COLO668 (cell line): ENCODE measurements at regions not wholly inside any gene's neighbourhood (a gene's known extent, or its start where the extent isn't known, plus 50 kb on each side); places are given as distances from the start of the nearest gene placed in this dataset.
"Not testable (repeated sequence)": the region's sequence is repeated elsewhere in the genome, so short reads cannot be mapped to it uniquely, and the experiment has no call there.

Experiments used
- DNase-seq: peaks from one replicate; lab custom pipeline; 2025; ENCODE audit not compliant: unreplicated experiment; lab: John Stamatoyannopoulos, UW

DNA sequence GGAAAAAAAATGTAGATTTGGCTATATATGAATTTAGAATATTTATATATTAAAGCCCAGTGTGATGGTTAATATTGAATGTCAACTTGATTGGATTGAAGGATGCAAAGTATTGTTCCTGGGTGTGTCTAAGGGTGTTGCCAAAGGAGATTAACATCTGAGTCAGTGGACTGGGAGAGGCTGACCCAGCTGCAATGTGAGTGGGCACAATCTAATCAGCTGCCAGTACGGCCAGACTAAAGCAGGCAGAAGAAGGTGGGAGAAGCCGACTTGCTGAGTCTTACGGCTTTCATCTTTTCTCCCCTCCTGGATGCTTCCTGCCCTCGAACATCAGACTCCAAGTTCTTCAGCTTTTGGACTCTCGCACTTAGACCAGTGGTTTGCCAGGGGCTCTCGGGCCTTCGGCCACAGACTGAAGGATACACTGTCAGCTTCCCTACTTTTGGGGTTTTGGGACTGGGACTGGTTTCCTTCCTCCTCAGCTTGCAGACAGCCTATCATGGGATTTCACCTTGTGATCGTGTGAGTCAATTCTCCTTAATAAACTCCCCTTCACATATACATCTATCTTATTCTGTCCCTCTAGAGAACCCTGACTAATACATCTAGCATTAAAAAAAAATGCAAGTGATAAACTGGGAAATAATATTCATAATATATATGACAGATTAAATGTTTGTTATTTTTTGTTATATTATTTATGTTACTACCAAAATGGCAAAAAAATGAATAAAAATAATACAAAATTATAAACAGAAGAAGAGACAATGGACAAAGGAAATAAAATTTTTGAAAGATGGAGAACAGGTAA, 122.4 kb downstream of the DLEU7 start:
- DNase-seq: no peak

DNA sequence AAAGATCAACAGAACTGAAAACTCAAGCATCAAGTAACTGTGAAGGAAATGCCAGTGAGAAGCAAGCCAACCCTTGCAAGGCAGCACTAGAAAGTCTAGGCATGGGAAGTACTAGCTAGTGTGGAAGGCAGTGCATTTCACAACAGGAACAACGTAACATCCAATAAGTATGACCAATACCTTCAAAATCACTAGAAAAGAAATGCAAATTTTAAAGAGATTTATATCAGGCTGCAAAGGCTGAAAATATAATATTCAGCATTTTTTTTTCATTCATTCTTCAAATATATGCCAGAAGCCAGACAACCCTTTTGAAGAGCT, 121.9 kb downstream of the DLEU7 start:
- DNase-seq: no peak

DNA sequence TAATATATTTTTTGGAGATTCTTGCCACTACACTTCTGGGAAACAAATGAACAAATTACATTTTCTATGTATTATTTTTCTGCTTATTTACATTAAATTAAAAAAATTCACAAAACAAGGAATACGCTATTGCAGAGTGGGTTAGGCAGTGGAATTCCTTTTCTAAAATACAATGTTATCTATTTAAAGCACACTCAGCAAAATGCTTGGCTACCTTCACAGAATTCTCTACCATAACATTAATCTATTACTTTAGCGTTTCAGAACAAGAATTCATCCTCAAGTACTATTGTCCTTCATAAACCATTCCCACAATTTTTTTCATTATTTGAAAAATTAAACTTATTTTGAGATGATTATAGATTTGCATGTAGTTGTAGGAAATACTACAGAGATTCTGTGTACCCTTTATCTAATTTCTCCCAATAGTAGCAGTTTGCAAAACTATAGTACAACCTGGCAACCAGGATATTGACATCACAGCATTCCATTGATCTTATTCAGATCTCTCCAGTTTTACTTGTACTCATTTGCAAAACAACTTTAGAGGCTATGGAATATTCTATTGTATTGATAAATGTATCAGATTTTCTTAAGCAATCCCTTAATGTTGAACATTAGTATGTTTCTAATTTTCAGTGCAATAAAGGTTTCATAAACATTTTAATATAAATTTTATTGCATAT, 120.9 kb downstream of the DLEU7 start:
- DNase-seq: no peak

DNA sequence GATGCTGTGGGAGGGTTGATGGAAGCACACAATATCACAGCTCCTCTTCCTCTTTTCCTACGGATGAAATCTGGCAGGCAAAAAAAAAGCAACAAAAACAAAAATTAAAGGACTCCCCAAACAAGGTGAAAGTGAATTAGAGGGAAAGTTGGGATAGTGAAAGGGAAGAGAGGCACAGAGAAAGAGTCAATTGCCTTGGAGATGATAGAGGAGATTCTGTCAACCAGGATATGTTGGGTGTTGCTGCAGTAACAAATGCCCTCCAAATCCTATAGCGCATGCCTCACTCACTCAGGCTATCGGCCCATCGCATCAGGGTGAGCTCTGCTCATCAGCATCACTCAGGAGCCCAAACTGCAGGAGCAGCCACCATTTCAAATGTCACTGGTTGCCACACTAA, 119.1 kb downstream of the DLEU7 start:
- DNase-seq: no peak

DNA sequence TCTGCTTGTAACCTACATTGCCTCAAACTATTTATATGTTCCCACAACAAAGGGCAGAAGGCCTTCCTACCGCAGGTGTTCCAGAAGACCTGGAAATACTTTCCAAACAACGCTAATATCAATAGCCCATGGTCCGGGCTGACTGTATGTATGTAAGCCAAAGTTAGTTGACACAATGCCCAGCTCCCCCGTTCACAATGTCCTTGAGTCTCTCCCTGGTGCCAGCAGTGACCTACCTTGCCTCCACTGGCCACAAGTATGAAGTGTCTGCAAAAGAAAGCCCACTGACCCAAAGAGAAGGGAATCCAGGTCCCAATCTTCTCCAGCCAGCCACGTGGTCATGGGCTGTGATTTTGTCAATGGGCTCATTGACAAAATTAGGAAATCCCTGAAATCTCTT, 118.6 kb downstream of the DLEU7 start:
- no peak for DNase-seq

DNA sequence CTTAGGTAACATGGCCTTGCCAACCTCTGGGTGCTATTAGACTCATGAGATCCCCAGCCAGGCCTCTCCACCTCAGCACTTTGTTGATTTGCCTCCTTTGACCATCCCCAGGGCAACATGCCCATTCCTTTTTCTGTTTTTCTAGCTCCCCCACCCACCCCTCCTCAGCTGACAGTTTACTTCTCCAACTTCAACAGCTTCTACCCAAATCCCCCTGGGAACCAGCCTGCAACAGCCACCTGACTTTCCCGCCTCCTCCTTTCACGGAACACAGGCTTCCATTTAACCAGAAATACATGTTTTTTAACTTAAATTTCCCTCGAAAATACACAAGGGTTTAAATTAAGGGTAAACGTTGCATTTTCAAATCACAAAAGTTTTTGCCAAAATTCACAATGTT, 117.3 kb downstream of the DLEU7 start:
- no peak for DNase-seq

DNA sequence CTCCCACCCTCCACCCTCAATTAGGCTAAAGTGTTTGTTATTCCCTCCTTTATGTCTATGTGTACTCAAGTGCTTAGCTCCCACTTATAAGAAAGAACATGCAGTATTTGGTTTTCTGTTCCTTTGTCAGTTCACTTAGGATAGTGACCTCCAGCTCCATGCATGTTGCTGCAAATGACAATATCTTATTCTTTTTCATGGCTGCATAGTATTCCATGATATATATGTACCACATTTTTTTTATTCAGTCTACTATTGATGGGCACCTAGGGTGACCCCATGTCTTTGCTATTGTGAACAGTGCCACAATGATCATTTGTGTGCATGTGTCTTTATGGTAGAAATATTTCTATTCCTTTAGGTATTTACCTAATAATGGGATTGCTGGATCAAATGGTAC, 114.3 kb downstream of the DLEU7 start:
- no peak for DNase-seq

DNA sequence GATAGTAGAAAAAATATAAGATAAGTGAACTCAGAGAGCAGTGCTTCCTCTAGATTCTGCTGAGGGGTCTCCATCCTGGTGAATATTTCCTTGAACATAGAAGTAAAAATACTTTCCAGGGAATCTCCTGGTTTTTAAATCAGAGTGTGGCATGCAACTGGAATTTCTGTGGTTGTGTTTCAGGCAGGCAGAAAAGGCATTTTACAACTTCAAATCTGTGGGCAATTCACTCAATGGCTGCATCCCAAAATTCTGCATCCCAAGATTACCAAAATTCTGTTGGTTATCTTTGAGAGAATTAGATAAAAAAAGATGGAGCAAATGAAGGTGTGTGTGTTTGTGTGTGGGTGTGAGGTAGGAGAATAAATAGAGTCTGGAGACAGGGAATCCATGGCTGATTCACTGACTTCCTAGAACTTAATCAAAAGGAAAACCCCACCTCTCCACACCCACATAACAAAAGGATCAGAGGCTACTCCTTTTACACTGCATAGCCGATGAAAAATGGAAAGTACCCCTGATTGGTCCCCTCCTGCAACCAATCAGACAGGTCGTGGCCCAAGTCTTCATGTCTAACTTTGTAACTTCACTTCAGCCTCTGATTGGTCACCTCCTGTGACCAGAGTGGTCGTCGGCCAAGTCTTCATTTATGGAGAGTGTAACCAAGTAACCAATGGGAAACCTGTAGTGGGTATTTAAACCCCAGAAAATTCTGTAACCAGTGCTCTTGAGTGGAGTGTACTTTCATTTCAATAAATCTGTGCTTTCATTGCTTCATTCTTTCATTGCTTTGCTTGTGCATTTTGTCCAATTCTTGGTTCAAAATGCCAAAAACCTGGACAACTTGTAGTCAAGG, 112.8 kb downstream of the DLEU7 start:
- DNase-seq: no peak

DNA sequence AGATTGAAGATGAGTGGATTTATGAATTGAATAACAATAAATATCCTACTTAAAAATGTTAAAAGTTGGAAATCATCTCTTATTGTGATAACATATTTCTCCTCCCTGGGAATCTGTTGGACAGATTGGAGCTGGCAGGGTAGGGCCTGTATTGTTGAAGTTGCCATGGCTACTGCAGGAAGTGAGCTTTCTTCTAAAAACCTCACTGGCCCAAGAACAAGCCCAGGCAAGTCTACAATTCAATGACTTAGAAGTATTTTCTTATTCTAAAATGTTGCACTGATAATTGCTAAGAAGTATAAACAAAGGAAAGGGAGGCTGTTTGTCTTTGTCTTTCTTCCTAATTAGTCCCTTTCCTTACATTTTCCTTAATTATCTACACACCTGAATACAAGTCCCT, 112.1 kb downstream of the DLEU7 start:
- no peak for DNase-seq

DNA sequence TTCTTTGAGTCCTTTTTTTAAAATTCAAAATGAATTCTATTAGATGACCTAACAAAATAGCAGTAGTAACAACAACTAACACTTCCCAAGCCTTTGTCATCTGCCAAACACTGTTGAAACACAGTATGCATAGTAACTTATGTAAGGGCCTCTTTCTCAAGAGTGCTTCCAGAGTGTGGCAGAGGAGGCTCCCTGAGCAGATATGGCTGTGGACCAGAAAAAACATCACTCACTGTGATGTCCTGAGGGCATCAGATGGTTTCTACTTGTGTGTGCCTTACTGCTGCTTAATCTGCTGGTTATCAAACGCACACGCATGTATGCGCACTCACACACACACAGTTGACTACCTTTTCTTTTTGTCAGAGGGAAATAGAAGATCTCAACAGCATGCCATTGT, 110.8 kb downstream of the DLEU7 start:
- DNase-seq: no peak

DNA sequence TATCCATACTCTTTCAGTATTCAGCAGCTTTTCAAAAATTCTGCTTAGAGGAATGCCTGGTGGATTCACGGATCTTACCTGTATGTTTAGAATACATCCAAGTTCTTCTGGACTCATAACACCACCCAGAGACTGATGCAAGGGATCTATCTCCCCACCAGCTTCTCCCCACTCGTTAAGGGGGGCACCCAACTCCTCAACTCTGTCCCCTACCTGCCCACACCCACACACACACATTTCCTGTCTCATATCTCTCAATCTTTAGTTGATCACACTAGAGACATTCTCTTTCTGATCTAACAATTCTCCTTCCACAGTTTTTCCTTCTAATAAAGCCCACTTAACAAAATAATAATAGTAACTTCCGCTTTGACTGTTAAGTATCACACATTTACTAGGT, 110.1 kb downstream of the DLEU7 start:
- DNase-seq: no peak

DNA sequence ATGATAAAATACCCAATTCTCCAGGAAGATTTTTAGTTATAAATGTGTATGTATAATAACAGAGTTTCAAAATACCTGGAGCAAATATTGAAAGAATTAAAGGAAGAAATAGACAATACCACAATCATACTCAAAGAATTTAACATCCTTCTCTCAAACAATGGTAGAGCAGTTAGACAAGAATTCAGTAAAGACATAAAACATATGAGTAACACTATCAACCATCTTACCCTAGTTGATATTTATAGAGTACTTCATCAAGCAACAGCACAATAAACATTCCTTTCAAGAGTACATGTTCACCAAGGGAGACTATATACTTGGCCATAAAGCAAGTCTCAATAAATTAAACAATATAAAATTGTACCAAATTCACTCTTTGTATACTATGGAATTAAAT, 108.4 kb downstream of the DLEU7 start:
- DNase-seq: no peak

DNA sequence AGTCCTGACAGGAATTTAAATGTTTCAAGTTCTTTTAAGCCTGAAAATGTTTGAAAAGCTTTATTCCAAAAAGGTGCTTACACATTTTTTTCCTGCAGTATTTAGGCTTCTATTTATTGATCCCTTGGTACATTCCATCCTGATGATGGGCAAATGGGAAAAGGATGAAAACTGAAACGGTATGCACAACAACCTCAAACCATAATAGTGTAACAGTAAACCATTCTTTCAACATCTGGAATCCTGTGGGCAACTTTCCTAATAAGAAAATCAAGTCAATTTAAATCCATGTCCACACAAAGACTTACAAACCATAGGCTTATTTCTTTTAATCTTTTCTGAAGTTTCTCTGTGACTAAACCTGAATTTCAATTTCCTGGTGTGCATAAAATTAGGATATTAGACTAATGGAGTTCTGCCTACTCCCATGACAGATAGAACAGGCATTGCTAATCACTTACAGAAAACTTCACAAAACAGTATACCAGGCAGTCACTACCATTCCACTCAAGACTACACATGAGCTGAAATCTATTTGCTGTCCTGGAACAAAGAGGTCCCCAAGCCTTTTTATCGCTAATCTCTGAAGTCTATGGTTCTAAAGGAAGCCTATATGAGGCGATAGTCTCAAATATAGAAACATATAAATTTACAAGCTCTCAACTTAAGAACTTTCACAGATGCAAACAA, 103.3 kb downstream of the DLEU7 start:
- DNase-seq: no peak

DNA sequence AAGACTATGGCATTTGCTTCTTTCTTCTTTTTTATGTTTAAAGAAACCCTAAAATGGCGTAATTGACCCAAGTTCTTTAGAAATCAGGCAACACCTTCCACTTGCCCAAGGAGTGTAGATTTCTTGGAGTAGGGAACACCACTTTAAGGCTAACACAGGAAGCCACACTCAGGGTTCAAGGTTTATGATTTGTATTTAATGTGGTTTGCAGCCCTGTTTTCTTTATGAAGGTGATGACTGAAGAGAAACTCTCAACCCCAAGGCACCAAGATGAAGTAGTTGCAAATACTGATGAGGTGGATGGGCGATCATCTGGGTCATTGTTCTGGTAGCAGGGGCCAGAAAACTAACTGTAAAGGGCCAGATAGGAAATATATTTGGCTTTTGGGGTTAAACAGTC, 101.1 kb downstream of the DLEU7 start:
- DNase-seq: no peak

DNA sequence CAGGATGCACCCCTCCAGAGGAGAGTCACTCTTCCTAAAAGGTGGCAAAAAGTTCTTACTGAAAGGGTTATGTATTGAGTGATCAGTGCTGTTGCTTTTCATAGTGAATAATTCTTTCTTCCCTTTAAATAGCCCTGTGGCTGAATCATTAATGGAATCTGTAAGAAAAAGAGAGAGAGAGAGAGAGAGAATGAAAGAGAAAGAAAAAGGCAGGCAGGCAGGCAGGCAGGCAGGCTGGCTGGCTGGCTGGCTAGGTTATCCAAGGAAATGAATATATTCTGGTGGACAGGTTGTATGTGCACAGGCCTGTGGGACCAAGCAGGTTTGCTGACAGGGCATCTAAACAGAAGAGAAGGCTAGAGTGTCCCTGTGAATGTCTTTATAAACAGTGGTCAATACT, 100.5 kb downstream of the DLEU7 start:
- no peak for DNase-seq

DNA sequence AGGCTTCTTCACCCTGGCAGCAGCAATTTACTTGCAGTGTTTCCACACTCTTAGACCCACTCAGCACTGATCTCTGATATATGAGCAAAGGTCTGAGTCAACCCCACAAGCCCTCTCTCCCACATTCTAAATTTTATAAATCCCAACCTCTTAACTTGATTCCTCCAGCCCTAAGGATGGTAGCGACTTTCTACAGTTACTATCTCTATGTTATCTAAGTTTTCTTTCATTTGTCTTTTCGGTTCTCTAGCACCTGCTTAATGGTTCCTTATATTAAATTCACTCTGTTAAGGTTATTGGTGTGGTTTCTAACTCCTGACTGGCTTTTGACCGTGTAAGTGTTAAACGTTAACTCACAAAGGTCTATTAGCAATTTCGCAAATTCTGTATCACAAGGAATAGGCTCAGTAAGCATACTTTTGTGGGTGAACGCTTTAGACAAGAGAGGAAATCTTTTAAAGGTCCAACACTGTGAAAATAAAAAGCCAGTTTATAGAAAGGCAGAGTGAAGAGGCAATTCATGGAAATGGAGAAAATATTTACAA, 99.3 kb downstream of the DLEU7 start:
- DNase-seq: no peak

DNA sequence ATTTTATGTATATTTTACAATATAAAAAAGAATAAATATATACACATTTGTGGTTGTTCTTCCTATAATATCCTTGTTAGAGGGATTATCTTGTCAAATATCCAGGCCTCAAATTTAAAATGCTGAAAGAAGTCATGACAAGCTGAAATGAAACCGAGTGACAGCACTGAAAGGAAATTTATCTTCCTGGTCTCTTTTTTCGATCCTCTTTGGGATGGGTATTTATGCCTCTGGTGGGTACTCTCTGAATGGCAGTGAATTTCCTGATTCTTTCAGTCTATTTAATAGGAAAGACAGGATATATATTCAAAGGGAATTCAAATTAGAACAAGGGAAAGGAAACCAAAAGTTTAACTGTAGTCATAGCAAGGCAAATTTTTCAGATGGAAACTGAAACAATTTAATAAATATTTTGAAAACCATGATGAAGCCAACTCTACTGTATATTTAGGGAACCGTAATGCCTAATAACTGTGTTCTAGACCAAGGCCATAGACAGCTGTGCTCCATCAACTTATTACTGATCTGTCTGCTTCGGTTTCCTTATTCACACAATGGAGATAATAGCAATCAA, 97.9 kb downstream of the DLEU7 start:
- DNase-seq: no peak

DNA sequence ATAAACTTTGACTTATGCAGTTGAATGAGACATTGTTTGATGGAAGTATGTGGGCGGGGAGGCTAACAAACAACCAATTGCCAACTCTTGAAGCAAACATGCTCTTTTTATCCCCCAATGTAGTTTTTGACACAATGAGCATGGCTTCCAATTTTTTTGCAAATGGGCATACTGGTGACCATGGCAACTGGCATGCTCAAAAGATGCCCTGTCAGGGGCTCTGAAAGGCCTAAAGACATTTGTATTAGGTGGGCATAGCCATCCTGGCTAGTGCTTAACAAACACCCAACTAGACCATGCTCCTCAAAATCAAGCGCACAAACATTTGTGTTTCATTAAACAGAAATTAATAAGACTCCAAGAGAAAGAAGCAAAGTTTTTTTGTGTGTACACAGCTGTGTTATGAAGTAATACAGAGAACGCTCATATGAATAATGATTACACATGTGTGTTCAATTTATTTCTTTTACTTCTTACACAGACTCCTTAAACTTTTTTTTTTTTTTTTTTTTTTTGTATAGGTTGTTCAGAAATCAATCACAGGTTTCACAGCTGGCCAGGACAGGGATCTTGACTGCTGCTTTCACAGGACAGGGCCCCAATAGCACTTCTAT, 95.6 kb downstream of the DLEU7 start:
- no peak for DNase-seq

DNA sequence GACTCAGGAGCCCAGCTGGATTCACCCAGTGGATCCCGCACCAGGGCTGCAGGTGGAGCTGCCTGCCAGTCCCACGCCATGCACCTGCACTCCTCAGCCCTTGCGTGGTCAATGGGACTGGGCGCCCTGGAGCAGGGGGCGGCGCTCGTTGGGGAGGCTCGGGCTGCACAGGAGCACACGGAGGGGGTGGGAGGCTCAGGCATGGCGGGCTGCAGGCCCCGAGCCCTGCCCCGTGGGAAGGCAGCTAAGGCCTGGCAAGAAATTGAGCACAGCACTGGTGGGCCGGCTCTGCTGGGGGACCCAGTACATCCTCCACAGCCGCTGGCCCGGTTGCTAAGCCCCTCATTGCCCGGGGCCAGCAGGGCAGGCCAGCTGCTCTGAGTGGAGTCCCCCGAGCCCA, 90.3 kb downstream of the DLEU7 start:
- DNase-seq: not testable (repeated sequence)
